Parathyroid adenoma (tissue), 2 donors: ENCODE measurements at regions not wholly inside any gene's neighbourhood (a gene's known extent, or its start where the extent isn't known, plus 50 kb on each side); places are given as distances from the start of the nearest gene placed in this dataset.

Experiments
- H2AFZ ChIP-seq: fragments of 300-600 bp; sonication (generic); one replicate; pipeline ENCODE4 v1.7.0; 2017; ENCODE audit warnings: antibody characterized with exemption, mild to moderate bottlenecking
- H3K27ac ChIP-seq: fragments of 300-600 bp; sonication (generic); one replicate; pipeline ENCODE4 v1.7.0; 2017
- H3K27me3 ChIP-seq: fragments of 300-600 bp; sonication (generic); one replicate; pipeline ENCODE4 v1.7.0; 2017; ENCODE audit warnings: low read length; ENCODE audit not compliant: control insufficient read depth, insufficient read depth
- H3K36me3 ChIP-seq: fragments of 300-600 bp; sonication (generic); one replicate; pipeline ENCODE4 v1.7.0; 2017; ENCODE audit warnings: low read length; ENCODE audit not compliant: control insufficient read depth, insufficient read depth
- H3K4me1 ChIP-seq: fragments of 300-600 bp; sonication (generic); one replicate; pipeline ENCODE4 v1.7.0; 2017; ENCODE audit warnings: control low read depth
- H3K4me2 ChIP-seq: fragments of 300-600 bp; sonication (generic); one replicate; pipeline ENCODE4 v1.7.0; 2017; ENCODE audit warnings: low read length
- H3K4me3 ChIP-seq: fragments of 300-600 bp; sonication (generic); one replicate; pipeline ENCODE4 v1.7.0; 2017; ENCODE audit warnings: low read depth, low read length
- H3K79me2 ChIP-seq: fragments of 300-600 bp; sonication (generic); one replicate; pipeline ENCODE4 v1.7.0; 2017; ENCODE audit warnings: control low read depth
- H3K9ac ChIP-seq: fragments of 300-600 bp; sonication (generic); one replicate; pipeline ENCODE4 v1.7.0; 2017; ENCODE audit warnings: mild to moderate bottlenecking
- H3K9me3 ChIP-seq: fragments of 300-600 bp; sonication (generic); one replicate; pipeline ENCODE4 v1.7.0; 2017; ENCODE audit warnings: low read length; ENCODE audit not compliant: control insufficient read depth
- CTCF ChIP-seq: fragments of 300-600 bp; sonication (generic); IDR thresholded peaks from one replicate; pipeline ENCODE4 v1.7.0; 2017; ENCODE audit warnings: antibody characterized with exemption, mild to moderate bottlenecking
- donor health status: primary hyperparathyroidism.

- Histone ChIP-seq H3K9me3 (no peaks in the 10 kb centered on the region), H2AFZ (no peak overlapping the region), H3K36me3 (no peaks in the 10 kb centered on the region), H3K4me3 (no peak overlapping the region), H3K27me3 (no peaks in the 10 kb centered on the region), H3K4me2 (no peak overlapping the region), H3K79me2 (no peaks in the 10 kb centered on the region), H3K4me1 (no peaks in the 10 kb centered on the region), H3K27ac (no peak overlapping the region), H3K9ac (no peak overlapping the region)
- no peak for TF ChIP-seq CTCF
Observed at GRCh38 chr2:228599297-228599696, 417.8 kb upstream of the SPHKAP start.

GRCh38 chr2:228597032-228597431 is 415.5 kb upstream of the SPHKAP start:
- Histone ChIP-seq H3K4me2 (no peak overlapping the region), H3K4me3 (no peak overlapping the region), H2AFZ (no peak overlapping the region), H3K36me3 (no peaks in the 10 kb centered on the region), H3K9me3 (no peaks in the 10 kb centered on the region), H3K27ac (no peak overlapping the region), H3K9ac (no peak overlapping the region), H3K27me3 (no peaks in the 10 kb centered on the region), H3K4me1 (no peaks in the 10 kb centered on the region), H3K79me2 (no peaks in the 10 kb centered on the region)
- TF ChIP-seq CTCF = no peak

- H3K27me3 ChIP-seq = no peaks in the 10 kb centered on the region
- H3K27ac ChIP-seq = no peak overlapping the region
- H3K36me3 ChIP-seq = no peaks in the 10 kb centered on the region
- no peaks in the 10 kb centered on the region for H3K4me1 ChIP-seq
- no peaks in the 10 kb centered on the region for H3K79me2 ChIP-seq
- no peak overlapping the region for H3K4me2 ChIP-seq
- no peak for TF ChIP-seq CTCF
- H3K9me3 ChIP-seq = no peaks in the 10 kb centered on the region
- no peak overlapping the region for H3K4me3 ChIP-seq
- H3K9ac ChIP-seq = no peak overlapping the region
- H2AFZ ChIP-seq = no peak overlapping the region
Observed at GRCh38 chr2:228594012-228594411, 412.5 kb upstream of the SPHKAP start.

GRCh38 chr2:228592925-228593324 is 411.4 kb upstream of the SPHKAP start:
- Histone ChIP-seq H3K9ac (no peak overlapping the region), H3K4me2 (no peak overlapping the region), H3K9me3 (no peaks in the 10 kb centered on the region), H3K27me3 (no peaks in the 10 kb centered on the region), H3K4me3 (no peak overlapping the region), H3K4me1 (no peaks in the 10 kb centered on the region), H2AFZ (no peak overlapping the region), H3K36me3 (no peaks in the 10 kb centered on the region), H3K79me2 (no peaks in the 10 kb centered on the region), H3K27ac (no peak overlapping the region)
- TF ChIP-seq CTCF = no peak

- Histone ChIP-seq H3K4me3 (no peak overlapping the region), H3K4me1 (no peaks in the 10 kb centered on the region)
- no peak for TF ChIP-seq CTCF
Observed at GRCh38 chr2:228590681-228591080, 409.2 kb upstream of the SPHKAP start.

More at GRCh38 chr2:228590681-228591080, 409.2 kb upstream of the SPHKAP start:
- Histone ChIP-seq H3K27ac (no peak overlapping the region), H3K9me3 (no peaks in the 10 kb centered on the region), H3K4me2 (no peak overlapping the region), H2AFZ (no peak overlapping the region), H3K36me3 (no peaks in the 10 kb centered on the region), H3K79me2 (no peaks in the 10 kb centered on the region), H3K27me3 (no peaks in the 10 kb centered on the region), H3K9ac (no peak overlapping the region)
